ENCODE measurements at regions not wholly inside any gene's neighbourhood (a gene's known extent, or its start where the extent isn't known, plus 50 kb on each side); places are given as distances from the start of the nearest gene placed in this dataset.

DNA sequence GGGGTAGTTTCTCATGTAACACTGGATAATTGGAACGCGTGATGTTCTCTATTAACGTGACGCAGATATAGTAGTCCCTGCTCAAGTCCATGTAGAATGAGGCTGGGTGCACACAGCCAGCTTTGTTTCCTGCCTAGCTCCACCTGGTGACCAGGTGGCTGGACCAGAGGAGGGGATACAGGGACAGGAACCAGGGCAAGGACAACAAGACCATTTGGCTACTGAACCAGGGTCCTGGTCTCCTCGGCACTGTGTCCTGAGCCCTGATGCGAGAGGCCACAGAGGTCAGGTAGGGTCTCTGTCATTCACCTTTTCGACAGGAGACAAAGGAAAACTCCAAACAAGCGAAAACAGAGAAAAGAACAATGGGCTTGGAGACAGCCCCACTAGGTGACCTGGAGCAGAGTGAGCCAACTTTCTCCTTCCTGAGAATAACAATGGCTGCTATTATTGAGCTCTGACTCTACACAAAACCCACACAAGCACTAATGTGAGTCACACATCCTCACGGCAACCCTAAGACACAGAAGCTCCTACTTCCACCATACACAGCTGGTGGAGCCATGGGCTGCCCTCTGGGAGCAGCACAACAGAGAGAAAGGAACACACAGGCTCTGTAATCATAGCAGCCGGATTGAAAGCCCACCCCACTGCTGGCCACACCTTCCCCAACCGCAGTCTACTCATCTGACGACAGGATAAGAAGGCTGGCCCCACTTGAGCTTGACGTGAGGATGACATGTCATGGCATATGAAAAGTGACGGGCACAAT is 67.3 kb upstream of the TEX51 start:
- no peak for DNase-seq

GRCh38 chr2:126832014-126832413 is 66.7 kb upstream of the TEX51 start:
- DNase-seq = no peak

- DNase-seq = no peak
Measured at GRCh38 chr2:126832757-126833156, 65.9 kb upstream of the TEX51 start.

DNA sequence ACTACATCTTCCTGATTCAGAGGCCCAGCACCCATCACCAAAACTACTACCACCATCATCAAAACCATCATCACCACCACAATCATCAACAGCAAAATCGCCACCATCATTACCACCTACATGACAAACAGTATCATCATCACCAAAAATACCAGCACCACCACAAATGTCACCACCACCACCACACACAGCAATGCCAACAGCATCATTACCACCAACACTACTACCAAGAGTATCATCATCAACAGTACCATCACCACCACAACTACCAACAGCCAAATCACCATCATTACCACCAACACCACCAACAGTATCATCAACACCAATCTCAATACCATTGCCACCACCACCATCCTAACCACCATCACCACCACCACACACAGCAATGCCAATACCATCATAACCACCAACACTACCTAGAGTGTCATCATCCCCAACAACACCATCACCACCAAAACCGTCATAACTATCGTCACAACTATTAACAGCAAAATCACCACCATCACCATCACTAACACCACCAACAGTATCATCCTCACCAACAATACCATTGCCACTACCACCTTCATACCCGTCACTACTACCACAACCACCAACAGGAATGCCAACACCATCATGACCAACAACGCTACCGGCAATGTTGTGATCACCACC is 64.6 kb upstream of the TEX51 start:
- DNase-seq = no peak

DNA sequence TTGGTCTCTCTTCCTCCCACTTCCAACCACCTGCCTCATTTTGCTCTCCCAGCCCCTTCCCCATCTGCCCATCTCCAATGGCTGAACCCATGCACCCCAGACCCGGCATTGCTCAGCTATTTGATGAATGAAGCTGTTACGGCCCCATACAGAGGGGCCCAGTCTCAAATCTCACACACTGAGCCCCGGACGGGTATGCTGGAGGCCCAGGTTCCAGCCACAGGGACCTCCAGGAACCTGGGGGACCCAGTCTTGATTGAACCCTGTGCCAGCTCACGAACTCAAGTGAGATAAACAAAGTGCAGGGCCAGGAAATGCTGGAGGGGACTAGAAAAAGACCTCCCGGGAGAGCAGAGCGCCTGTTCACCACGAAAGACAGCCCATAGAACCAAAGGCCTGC is 63.4 kb upstream of the TEX51 start:
- DNase-seq = no peak

- DNase-seq = no peak
Measured at GRCh38 chr2:126835831-126836230, 62.9 kb upstream of the TEX51 start.

DNA sequence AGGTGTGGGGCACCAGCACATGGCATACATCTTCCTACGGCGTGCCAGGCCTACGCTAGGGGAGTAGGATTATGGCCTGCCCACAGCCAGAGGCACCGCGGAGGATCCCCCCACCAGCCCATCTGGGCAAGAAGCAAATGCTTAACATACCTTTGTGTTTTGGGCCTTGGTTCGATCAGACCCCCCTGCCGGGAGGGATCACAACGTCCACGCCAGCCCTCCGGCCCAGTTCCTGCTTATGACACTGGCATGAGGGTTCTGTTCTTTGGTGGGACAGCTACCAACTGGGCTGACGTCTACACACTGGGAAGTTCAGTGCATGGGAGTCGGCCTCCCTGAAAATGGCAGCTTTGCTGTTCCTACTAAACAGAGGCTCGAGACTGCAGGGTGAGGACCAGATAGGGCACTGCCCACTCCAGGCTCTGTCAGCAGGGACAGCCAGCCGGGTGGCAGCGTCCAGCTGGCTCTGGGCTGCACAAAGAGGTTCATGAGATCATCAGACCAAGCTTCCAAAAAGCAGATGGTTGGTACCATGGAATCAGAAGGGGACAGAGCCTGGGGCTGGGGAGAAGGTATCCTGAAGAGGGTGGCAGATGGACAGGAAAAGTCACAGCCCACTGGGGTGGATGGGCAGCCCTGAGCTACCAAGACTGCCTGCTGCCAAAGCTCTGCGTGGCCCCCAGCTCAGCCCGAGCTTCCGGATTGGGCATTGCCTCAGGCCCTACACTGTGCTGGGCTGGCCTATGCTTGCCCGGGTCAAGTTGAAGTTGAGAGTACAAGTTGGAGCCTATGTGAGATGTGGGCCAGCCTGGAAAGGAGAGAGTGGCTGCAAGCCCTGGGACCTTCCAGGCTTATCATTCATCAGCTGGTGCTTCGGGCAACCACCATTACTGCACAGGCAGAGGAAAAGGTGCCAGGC is 61.7 kb upstream of the TEX51 start:
- no peak for DNase-seq

GRCh38 chr2:126837966-126838715 is 60.5 kb upstream of the TEX51 start:
- DNase-seq = no peak

GRCh38 chr2:126838716-126838985 is 60.0 kb upstream of the TEX51 start:
- no peak for DNase-seq

- no peak for DNase-seq
Measured at GRCh38 chr2:126839796-126840195, 58.9 kb upstream of the TEX51 start.

- no peak for DNase-seq
Measured at GRCh38 chr2:126843081-126843480, 55.6 kb upstream of the TEX51 start.

DNA sequence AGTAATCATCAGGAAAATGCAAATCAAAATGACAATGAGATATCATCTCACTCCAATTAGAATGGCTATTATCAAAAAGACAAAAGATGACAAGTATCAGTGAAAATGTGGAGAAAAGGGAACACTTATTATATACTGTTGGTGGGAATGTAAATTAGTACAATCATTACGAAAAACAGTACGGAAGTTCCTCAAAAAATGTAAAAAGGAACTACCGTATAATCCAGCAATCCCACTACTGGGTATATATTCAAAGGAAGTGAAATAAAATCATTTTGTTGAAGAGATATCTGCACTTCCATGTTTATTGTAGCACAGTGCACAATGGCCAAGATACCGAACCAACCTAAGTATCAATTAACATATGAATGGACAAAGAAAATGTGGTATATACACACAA is 52.4 kb upstream of the TEX51 start:
- no peak for DNase-seq
